ENCODE measurements at regions not wholly inside any gene's neighbourhood (a gene's known extent, or its start where the extent isn't known, plus 50 kb on each side); places are given as distances from the start of the nearest gene placed in this dataset.

DNA sequence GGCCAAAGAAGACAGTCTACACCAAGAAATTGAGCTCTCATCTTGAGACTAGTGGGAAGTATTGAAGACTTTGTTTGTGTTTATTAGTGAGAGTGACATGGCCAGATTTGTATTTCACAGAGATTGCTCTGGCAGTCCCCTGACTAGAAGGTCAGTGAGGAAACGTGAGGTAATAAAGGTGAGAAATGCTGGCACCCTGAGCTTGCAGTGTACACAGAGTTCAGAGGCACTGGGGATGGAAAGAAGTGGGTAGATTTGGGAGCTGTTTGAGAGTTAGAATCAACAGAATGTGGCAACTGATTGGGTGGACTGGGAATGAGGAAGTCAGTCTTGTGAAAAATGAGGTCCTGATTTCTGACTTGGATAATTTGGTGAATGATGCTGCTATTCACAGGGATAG, 336.9 kb downstream of the SNAPC1 start:
- no peak for DNase-seq

DNA sequence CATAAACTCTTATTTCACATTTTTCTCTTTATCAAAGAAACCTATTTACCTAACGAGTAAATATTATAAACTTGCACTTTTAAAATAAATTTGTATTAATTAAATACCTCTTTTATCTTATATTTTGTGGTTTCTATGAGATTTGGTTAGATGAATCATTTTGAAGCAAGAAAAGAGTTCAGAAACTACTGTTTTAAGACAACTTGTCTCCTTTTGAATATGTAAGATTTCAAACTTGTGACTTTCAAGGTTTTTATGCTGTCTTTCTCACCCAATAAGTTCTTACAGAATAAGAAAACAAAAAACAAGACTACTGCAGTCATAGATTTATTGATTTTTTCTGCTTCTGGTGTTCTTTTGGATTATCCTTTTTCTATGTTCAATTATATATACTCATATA, 339.0 kb downstream of the SNAPC1 start:
- no peak for DNase-seq

DNA sequence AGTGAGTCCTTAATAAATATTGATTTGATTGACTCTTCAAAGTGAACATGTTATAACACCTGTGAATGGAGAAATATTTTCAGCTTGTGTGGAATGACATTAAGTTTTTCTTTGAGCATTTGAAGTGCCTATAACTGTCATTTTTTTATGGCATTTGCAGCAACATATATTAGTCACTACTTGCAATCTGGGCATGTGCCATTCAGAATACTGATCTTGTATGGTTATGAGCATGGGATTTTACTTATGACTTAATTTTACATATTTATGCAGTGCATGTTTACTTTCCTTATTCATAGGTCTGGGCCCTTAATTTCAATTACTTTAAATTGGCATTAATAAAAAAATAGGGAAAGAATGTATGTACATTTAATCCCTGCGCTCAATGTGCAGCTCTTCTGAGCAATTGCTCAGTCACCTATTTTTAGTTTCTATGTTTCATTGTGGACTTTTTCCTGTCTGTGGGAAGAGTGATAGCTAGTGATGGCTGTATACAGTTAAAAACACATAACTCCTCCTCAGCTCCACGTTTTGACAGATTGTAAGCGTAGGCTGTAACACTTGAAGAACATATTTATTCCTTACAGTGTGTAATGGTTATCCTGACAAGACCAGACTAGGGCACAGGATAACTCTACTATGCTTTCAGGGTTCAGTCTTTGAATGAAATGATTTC, 339.6 kb downstream of the SNAPC1 start:
- no peak for DNase-seq

DNA sequence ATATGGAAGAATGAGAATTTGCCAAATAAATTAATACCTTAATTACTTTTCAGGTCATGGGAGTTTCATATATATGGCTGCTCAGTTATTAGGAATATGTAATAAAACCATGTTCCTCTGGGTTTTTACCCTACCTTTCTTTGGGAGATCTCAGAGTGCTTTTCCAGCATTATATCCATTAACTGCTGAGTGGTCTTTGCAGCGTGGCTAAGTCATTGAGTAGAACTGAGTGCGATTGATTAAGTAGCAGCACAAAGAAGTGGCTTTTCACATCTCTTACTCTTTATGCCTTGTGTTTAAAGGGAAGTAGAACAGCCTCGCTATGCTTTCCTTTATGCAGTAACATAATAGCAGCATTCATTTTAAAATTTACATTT, 340.1 kb downstream of the SNAPC1 start:
- DNase-seq: no peak

DNA sequence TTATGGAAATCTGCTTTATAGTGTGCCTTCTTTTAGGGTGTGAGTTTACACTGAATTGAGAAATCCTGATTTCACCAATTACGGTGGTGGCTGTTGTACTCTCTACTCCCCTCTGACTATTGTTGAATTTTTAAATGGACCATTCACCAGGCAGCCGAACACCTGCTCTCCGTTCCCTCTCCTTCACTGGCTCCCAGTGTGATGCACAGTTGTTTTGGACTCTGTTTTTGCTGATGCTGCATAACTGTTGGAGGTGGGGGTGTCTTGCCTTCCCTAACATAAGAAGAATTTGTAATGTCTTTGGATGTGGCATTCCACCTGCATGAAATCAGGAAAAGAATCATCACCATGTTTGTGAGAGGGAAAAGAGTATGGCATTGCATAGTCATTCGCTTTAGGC, 341.2 kb downstream of the SNAPC1 start:
- DNase-seq: no peak

DNA sequence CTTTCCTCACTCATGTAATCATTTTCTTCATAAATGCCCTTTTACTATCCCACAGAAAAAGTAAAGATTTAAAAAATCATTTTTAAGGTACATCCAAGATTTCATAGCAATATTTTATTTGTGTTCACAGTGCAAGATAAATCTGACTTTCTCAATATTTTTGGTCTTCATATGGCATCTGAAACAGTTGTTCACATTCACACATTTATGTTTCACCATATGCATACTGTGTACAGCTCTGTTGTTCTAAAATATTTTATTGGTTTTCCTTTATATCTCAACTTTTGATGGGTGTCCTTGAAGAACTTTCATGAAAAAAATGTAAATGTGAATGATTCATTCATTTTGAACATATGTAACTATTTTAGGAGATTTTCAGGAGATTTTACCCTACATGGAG, 348.7 kb downstream of the SNAPC1 start:
- DNase-seq: no peak

DNA sequence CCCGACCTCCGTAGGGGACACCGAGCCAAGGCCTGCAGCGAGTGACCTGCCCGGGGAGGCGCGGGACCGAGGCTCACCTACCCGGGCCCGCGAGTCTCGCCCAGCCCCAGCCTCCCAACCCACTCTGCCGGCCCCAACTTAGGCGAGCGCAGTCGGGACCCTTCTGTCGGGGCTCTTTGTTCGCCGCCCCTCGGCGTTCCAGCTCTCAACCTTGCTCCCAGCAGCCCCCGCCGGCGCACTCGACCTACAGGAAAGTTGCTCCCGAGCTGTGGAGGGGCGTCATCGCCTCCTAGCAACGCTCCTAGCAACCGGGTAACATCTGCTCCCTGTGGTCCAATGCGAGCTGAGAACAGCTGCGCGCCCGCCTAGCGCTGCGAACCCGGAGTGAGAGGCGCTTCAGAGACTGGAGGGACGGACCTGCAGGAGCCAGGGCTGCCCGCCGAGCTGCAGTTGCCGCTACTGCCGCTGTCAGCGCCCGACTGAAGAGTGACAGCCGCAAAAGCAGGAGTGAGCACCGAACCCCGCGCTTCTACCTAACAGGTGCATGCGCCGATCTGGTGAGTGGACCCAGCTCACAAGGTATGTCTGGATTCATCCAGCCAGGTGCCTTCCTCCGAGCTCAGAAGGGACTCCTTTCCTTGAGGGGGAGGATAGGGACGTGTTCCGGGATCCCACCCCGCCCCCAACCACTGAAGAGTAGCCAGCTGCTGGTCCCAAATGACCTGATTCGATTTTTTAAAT, 355.0 kb downstream of the SNAPC1 start:
- peak; percentile 80 for DNase-seq

DNA sequence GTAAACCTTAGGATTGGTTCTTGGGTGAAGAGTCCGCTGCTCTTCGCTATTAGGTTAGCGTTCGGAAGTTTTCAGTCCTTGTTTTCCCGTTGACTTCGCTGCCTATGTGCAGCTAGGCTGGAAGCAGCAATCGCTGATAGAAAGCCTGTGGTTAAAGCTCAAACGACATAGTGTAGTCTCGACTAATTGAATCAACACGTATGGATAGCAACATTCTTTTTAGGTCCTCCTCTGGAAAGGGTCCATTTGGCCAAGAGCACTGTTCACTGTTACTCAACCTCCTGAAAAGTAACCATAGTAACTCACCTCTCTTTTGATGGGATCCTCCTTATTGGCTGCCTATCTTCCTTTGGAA, 355.5 kb downstream of the SNAPC1 start:
- no peak for DNase-seq

DNA sequence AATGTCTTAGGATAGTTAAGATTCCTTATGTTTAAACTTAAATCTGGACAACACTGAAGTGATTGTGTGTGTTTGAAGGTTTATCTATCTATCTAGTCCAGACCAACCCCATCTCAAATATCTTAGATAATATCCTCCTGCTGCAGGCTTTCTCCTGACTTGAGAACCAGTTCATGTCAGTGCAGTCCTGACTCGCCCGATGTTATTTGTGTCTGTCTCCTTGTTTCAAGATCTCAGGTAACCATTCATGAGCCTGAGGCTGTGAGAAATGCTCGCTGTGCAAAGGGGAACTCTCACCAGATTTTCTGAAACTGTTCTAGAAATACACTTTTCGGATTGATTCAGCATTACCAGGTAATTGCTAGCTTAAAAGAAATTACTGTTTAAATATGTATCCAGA, 356.2 kb downstream of the SNAPC1 start:
- DNase-seq: no peak

DNA sequence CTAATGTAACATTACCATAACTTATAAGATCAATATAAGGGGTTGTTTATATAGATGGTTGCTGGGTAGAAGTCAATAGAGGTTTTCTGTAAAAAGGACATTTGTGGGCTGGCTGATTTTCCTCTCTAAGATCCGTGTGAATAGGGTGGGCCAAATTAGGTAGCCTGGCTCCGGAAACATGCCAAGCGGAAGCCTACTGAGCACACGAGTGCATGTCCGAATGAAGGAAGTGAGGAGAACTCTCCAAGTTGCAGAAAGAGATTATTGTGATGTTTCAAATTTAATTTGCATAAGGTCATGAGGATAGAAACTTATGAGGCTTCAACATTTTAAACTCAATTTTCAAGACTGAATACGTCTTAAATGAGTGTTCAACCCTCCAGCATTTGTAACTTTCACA, 356.7 kb downstream of the SNAPC1 start:
- DNase-seq: no peak

DNA sequence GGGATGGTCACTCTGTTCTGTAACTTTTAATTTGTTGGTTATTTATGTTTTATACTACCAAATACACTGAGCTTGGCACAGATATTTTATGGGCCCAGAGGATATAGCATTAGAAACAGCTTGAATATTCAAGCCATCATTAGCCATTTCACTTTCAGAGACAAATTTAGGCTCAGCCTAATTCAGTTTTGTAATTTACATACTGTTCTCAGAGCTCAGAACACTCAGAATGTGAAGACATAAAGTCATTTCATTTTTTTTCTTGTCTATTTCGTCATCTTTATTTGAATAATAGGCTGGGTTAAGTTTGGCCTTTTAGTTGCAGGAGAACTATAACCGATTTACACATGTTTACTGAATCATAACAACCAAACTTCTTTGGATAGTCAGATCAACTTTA, 361.7 kb downstream of the SNAPC1 start:
- DNase-seq: no peak

DNA sequence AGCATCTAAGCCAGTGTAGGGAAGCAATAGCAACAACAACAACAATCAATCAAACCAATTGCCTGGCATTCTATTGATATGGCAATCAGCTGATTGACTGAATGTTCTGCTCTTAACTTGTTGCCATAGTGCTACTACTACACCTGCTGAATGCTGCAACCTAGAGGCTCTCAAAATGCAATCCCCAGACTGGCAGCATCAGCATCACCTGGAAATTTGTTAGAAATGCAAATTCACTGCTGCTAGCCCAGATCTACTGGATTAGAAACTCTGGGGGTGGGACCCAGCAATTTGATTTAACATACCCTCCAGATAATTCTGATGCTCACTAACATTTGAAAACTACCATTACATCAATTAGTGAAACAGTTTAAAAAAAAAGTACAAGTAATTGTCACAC, 363.6 kb downstream of the SNAPC1 start:
- DNase-seq: no peak

DNA sequence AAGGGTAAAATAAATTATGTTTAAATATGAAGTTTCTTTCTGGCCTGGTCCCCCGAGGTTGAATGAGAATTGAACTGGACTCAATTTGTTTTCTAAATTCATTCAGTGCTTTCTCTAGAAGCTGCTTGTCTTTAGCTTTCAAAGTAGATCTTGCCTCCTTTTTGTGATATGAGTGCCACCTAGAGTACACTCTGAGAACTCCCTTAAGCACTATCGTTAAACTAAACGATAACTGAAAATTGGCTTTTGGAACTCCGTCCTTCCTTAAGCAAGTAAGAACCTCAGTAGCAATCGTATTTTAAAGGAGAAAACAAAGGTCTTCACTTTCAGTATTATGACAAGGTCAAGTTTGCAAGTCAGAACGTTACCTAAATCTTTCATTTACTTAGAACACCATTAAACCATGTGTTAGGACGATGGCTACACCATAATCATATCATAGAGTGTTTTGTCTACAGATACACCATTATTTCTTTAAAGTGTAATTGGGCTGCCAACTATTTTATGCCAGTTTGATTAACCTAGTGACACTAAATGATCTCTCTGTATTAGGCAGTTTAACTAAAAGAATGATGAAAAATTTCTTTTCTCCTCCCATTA, 364.8 kb downstream of the SNAPC1 start:
- no peak for DNase-seq

DNA sequence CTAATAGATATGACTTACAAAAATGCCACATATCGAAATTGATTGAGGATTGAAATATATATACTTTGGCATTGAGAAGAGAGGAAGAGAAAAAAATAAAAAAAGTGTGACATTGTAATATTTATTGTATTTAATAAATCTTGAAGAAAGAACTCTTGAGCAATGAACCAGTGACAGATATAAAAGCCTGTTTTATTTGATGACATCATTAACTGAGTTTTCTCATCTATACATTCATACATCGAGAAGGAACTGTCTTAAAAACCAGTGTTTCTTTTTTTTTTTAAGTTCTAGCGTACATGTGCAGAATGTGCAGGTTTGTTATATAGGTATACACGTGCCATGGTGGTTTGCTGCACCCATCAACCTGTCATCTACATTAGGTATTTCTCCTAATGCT, 368.2 kb downstream of the SNAPC1 start:
- no peak for DNase-seq

DNA sequence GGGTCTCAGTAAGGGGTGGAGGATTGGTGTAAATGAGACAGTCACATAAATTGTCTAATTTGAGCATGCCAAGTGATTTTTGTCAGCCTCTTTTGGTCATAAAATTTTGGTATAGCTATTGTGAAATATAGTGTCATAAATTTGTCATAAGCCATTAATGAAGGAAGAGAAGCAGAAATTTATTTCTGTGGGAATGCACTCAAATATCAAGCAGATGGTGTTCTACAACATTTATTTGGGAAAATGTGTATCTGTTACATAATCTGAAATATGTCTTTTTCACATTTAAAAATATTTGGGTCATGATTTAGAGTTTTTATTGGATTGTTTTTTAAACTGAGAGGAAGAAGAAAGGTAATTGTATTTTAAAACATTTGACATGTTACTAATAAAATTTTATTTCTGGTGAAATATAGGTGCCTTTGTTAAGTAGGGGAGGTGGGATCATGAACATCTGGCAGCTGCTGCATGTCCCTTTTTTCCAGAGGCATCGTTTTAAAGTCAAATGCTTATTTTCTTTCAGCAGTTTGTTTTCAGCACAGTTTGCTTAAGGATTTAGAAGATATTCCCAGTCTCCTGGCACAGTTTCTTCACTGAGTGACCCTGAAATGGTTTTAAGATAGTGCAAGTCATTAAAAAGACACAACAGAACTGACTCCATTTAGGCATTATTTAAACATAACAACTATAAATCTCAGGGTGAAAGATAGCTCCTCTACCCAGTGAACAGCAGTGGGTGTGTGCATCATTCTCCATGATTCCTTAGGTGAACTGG, 371.7 kb downstream of the SNAPC1 start:
- no peak for DNase-seq

DNA sequence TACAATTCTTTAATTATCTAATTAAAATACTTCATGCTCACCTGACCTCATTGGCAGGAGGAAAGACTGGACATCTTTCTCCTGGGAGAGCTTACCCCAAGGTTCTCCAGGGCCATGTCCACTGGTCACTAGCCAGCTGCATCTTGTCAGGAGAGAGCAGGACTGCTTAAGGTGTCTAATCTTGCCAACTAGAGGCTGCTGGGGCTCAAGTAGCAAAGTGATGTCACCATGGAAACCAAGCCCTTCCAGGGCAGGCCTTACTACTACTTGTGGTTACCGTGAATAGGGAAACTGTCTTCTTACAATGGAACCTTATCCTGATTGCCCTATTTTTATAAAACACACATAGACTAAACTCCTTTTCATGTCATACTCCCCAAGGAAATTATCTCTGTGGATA, 376.4 kb downstream of the SNAPC1 start:
- DNase-seq: no peak

DNA sequence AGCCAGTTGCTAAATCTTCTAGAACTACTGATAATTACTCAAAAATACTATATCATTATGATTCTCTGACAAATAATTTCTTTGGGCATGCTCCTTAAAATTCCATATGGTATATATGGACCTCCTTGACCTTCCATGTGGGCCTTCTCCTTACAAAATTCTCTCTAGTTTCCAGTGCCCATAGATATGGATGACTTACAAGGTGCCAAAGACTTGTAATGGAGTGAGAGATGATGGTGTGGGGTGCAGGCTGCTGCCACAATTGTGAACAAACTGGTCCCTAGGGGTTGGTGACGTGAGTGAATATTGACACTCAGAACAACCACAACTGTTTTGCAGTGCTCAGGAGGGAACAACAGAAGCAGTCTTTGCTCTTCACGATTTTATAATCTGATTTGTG, 378.9 kb downstream of the SNAPC1 start:
- no peak for DNase-seq

DNA sequence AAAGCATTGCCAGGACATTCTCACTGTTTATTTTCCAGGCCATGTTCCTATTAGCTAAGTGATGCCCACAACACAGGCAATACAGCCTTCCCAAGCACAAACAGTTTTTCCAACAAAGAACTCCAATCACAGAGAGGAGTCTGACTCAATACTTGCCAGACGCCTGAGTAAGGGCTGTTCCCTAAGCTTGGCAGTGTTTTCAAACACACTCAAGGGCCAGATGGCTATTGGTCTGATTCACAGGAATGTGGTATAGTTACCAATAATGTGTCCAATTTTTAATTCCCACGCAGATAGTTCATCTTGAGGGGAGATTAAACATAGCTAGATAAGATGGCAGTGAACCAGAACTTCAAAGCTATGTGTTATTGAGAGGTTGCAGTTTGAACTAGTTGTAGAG, 381.0 kb downstream of the SNAPC1 start:
- DNase-seq: no peak

DNA sequence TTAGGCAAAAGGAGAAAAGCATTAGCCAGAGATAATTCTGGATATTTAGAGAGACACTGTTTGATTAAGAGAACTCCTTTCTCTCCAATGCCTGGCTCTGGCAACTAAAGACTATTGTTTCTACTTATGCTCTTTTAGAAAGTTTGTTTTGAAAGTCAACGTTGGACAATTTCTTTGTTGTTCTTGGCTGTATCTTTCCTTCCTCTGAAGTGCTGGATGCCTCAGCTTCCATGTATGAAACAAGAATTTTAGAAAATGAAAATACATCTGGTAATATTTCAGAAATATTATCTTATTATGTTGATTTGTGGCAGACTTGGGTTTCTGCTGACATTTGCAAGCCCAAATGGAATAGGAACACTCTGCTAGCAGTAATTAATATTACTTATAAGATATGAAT, 382.6 kb downstream of the SNAPC1 start:
- no peak for DNase-seq

DNA sequence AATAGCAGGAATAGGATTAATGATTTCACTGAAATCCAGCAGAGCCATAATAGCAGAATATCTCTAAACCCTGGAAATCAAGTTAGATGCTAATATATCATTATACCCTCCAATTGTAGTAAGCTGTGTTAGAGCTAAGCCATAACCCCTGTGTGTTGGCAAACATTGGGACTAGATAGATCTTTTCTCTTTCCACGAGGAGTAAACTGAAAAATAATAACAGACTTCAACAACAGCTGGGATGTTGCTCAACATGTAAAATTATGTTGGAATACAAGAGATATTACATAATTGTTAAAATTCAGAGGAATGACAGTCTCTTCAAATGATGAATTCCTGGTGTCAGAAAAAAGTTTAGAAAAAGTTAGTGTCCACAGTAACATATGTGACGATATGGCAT, 383.8 kb downstream of the SNAPC1 start:
- DNase-seq: no peak

DNA sequence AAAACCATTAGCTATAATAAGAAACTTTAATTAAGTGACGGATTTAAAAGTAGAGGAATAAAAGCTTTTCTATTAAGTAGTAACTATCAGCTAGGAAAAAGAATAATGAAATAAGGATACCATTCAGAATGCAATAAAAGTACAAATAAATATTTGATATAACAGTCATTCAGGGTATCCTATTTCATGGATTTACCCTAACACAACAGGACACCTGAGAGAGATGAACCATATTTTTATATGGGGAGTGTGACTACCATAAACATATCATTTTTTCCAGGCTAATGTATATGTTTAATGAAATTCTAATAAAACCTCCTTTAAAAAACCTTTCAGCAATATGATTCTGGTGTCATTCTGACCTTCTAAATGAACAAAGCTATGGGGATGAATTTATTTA, 393.8 kb downstream of the SNAPC1 start:
- DNase-seq: no peak

DNA sequence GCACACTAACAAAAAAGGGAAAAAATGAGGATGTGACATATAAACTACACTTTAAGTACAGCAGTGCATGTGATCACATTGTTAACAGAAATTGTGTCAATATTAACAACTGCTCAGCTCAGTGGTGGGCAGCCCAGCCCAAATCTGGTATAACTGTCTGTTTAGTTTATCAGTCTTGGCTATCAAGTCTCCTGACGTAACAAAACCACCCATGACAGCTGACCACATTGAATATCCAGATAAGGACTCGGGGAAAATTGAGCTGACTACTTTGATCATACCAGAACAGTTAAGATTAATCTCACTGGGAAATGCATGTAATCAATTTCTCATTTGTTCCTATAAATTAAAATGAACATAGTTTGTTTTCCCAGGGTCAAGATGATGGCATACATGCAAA, 396.6 kb downstream of the SNAPC1 start:
- DNase-seq: no peak

DNA sequence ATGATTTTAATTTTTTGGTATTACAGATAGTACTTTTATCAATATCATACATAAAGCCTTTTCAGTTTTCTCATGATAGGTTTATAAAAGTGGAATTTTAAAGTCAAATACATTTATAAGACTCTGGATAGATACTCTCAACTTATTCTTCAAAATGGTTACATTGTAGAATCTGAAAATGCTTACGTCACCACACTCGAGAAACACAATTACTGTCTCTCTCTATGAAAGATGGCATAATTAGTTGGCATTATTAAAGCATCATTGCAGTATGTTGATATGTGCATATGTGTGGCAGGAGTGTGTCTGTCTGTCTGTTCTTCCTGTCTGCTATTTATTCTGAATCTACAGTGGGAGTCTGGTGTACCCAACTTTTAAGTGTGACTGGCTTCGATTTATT, 397.1 kb downstream of the SNAPC1 start:
- DNase-seq: no peak

DNA sequence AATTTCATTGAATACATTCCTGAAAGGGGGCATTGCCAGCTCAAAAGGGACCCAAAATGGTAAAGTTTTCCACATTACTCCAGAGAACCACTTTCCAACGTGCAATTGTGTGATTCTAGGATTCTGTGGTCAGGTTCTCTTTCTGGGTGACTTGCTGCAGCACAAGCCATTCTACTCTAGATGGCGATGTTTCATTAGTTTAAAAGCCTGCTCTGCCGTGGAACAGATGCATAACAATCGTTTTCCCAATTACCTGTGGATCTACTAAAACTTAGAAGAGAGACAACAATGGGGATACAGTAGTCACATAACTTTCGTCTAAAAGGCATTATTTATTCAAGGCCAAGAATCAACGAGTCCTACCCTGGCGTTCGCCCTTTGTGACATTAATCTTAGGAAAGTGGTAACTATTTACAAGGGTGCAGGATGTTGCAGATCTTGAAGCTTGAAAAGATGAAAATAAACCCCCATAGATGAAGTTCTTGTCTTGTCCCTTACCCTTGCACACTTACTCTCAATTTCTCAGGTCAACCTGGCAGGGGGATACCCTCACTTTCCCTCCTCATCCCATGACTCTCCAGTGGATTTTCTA, 400.9 kb downstream of the SNAPC1 start:
- DNase-seq: no peak
